OCI-LY7 (cell line): ENCODE measurements at regions not wholly inside any gene's neighbourhood (a gene's known extent, or its start where the extent isn't known, plus 50 kb on each side); places are given as distances from the start of the nearest gene placed in this dataset.

Experiments
- CTCF ChIP-seq: fragments of 200-600 bp; sonication (generic); conservative IDR thresholded peaks from 2 replicates; pipeline ENCODE4 v1.5.1; 2014; ENCODE audit warnings: mild to moderate bottlenecking, antibody characterized with exemption, low read length, moderate library complexity, mixed read lengths
- EZH2phosphoT487 ChIP-seq: fragments of 200-600 bp; sonication (generic); IDR thresholded peaks from 2 replicates; pipeline ENCODE4 v1.6.1; 2018; ENCODE audit warnings: low read depth, borderline replicate concordance, mild to moderate bottlenecking, mixed run types, antibody characterized with exemption, low read length, moderate library complexity, mixed read lengths

- no peak for TF ChIP-seq CTCF
- TF ChIP-seq EZH2phosphoT487: no peak
Observed at GRCh38 chr11:29063630-29064361, 953.0 kb downstream of the KCNA4 start.
